DND-41 (cell line): ENCODE measurements at regions not wholly inside any gene's neighbourhood (a gene's known extent, or its start where the extent isn't known, plus 50 kb on each side); places are given as distances from the start of the nearest gene placed in this dataset.

ENCODE experiments used
- ATAC-seq: fragments of 200-7000 bp; cut with Tn5 transposase; 3 replicates; pipeline ENCODE4 v1.9.1; 2021; ENCODE audit warnings: low read depth; ENCODE audit not compliant: insufficient read depth
- DNase-seq: peaks from one replicate; pipeline ENCODE4 v3.0.0-alpha.2; 2020
- H2AFZ ChIP-seq: 2 replicates; pipeline ENCODE4 v1.6.0; 2012; ENCODE audit warnings: low read depth, low read length
- H3K27ac ChIP-seq: 2 replicates; pipeline ENCODE4 v1.5.1; 2012; ENCODE audit warnings: low read length, inconsistent platforms
- H3K27me3 ChIP-seq: fragments of 200-600 bp; sonication (generic); 2 replicates; pipeline ENCODE4 v1.6.0; 2012; ENCODE audit warnings: low read length, mild to moderate bottlenecking, inconsistent platforms; ENCODE audit not compliant: insufficient read depth, poor library complexity
- H3K36me3 ChIP-seq: 2 replicates; pipeline ENCODE4 v1.5.1; 2012; ENCODE audit warnings: low read length, inconsistent platforms; ENCODE audit not compliant: insufficient read depth
- H3K4me1 ChIP-seq: 2 replicates; pipeline ENCODE4 v1.5.1; 2012; ENCODE audit warnings: mild to moderate bottlenecking, low read length; ENCODE audit not compliant: insufficient read depth
- H3K4me2 ChIP-seq: 2 replicates; pipeline ENCODE4 v1.6.0; 2012; ENCODE audit warnings: mild to moderate bottlenecking, moderate library complexity, low read length, inconsistent platforms; ENCODE audit not compliant: insufficient read depth
- H3K4me3 ChIP-seq, 2 experiments: fragments of 200-600 bp in 1 of 2; shearing (Covaris generic) in 1 of 2; 2 replicates each; pipeline ENCODE4 v1.5.1; 2012 to 2016; ENCODE audit warnings: inconsistent platforms in 2 of 2, low read length in 2 of 2, mild to moderate bottlenecking in 2 of 2, low read depth in 1 of 2, moderate library complexity in 1 of 2
- H3K79me2 ChIP-seq: 2 replicates; pipeline ENCODE4 v1.6.0; 2012; ENCODE audit warnings: low read length, inconsistent platforms; ENCODE audit not compliant: insufficient read depth
- H3K9ac ChIP-seq: 2 replicates; pipeline ENCODE4 v1.6.0; 2012; ENCODE audit warnings: low read depth, mild to moderate bottlenecking, inconsistent platforms, low read length, moderate library complexity
- H3K9me3 ChIP-seq: 2 replicates; pipeline ENCODE4 v1.5.1; 2012; ENCODE audit warnings: low read length, moderate library complexity, mild to moderate bottlenecking, inconsistent platforms; ENCODE audit not compliant: insufficient read depth, severe bottlenecking
- H4K20me1 ChIP-seq: 2 replicates; pipeline ENCODE4 v1.6.0; 2012; ENCODE audit warnings: low read length; ENCODE audit not compliant: insufficient read depth
- EZH2 ChIP-seq: IDR thresholded peaks from 3 replicates; pipeline ENCODE4 v1.6.1; 2012; ENCODE audit warnings: borderline replicate concordance, low read depth, mild to moderate bottlenecking, moderate library complexity, low read length, inconsistent platforms; ENCODE audit not compliant: severe bottlenecking
- TF ChIP-seq, protein P1 (sequence below): IDR thresholded peaks from 2 replicates; pipeline ENCODE4 v1.5.1; 2012; ENCODE audit warnings: borderline replicate concordance, low read length, moderate library complexity, mild to moderate bottlenecking; ENCODE audit not compliant: poor library complexity, severe bottlenecking; ENCODE audit errors: extremely low read depth

DNA sequence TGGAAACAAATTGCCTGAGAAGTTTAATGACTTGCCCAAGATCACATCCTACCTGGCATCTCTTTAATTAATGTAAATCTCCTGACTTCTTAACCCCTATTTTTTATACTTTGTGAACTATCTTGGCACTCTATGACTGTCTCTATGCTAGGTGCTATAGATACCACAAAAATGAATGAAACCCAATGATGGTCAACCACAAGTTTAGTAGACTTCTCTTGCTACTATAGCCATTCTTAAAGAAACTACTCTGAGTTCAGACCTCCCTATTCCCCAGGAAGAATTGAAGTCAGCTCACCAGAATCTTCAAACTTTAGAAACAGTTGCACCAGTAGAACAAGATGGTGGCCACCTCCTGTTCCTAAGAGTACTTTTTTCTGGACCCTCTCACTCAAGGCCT, 191.1 kb downstream of the RSL24D1 start:
- no peak overlapping the region for H2AFZ ChIP-seq
- H3K9ac ChIP-seq: no peak overlapping the region
- no peak for TF ChIP-seq EZH2
- TF ChIP-seq, protein P1, sequence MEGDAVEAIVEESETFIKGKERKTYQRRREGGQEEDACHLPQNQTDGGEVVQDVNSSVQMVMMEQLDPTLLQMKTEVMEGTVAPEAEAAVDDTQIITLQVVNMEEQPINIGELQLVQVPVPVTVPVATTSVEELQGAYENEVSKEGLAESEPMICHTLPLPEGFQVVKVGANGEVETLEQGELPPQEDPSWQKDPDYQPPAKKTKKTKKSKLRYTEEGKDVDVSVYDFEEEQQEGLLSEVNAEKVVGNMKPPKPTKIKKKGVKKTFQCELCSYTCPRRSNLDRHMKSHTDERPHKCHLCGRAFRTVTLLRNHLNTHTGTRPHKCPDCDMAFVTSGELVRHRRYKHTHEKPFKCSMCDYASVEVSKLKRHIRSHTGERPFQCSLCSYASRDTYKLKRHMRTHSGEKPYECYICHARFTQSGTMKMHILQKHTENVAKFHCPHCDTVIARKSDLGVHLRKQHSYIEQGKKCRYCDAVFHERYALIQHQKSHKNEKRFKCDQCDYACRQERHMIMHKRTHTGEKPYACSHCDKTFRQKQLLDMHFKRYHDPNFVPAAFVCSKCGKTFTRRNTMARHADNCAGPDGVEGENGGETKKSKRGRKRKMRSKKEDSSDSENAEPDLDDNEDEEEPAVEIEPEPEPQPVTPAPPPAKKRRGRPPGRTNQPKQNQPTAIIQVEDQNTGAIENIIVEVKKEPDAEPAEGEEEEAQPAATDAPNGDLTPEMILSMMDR: no peak
- H3K79me2 ChIP-seq: no peaks in the 10 kb centered on the region
- no peak overlapping the region for H3K4me3 ChIP-seq
- no peaks in the 10 kb centered on the region for H3K4me1 ChIP-seq
- H3K27ac ChIP-seq: no peak overlapping the region
- no peaks in the 10 kb centered on the region for H4K20me1 ChIP-seq
- no peaks in the 10 kb centered on the region for H3K36me3 ChIP-seq
- ATAC-seq (no peak), DNase-seq (no peak)
- H3K9me3 ChIP-seq: no peaks in the 10 kb centered on the region
- no peaks in the 10 kb centered on the region for H3K27me3 ChIP-seq
- no peak overlapping the region for H3K4me2 ChIP-seq

DNA sequence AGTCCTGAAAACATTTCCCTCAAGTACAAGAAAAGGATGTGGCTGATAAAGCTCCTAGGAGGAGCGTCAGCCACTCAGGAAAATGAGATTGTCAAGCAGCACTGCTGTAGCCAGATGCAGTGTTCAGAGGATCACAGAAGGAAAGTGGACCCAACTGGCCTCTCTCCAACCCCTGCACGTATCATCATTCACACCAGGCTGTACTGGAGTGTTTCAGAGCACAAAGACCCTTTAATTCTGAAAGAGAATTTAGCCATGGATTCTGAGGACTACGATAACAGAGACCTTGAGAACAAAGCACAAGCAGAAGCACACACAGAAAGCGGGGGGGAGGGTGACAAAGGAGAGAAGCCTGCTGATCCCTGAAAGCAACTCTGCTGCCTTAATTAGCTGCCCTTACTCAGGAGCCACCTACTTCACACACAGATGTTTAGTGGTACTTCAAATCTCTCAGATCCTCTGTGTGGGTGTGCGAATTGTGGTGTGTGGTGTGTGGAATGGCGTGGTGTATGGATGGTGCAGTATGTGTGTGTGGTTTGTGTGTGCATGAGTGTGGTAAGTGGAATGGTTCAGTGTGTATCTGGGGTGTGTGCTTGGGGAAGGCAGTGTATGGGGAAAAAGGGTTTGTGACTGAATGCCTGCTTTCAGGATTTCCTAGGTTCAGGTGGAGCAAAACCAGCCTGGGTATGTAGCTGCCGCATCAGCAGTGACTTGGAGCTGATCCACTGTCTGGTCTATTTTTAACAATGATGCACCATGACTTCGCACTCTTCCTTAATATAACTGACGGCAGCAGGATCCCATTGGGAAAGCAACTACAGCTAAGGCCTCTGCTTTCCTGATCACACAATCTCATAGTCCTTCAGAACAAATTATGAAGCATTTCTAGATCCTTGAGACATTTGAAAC, 192.5 kb downstream of the RSL24D1 start:
- H3K4me2 ChIP-seq: no peak overlapping the region
- H3K4me1 ChIP-seq: no peaks in the 10 kb centered on the region
- no peaks in the 10 kb centered on the region for H3K27me3 ChIP-seq
- TF ChIP-seq, protein P1: no peak
- TF ChIP-seq EZH2: no peak
- ATAC-seq: no peak
- H3K4me3 ChIP-seq: no peak overlapping the region
- no peaks in the 10 kb centered on the region for H4K20me1 ChIP-seq
- no peaks in the 10 kb centered on the region for H3K36me3 ChIP-seq
- H3K27ac ChIP-seq: no peak overlapping the region
- H3K79me2 ChIP-seq: no peaks in the 10 kb centered on the region
- no peak for DNase-seq
- H3K9ac ChIP-seq: no peak overlapping the region
- H2AFZ ChIP-seq: no peak overlapping the region
- H3K9me3 ChIP-seq: no peaks in the 10 kb centered on the region

DNA sequence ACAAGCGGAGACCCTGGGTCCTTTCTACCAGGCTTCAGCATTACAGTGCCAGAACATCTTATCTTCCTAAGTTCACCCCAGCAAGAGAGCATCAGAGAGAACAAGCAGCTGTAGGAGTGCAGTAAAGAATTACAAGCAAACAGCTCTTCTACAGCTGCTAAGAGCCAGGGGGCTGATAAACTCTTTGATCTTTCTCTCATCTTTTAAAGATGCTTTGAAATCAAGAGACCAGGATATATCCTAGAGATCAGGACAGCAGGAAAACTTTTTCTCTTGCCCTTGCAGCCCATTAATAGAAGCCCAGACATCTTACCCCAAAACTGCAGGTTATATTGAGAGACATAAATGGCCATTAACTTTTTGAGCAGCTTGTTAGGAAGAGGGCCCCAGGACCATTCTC, 198.1 kb downstream of the RSL24D1 start:
- ATAC-seq (no peak), DNase-seq (no peak)
- H2AFZ ChIP-seq: no peak overlapping the region
- no peak overlapping the region for H3K4me2 ChIP-seq
- no peaks in the 10 kb centered on the region for H3K4me1 ChIP-seq
- no peaks in the 10 kb centered on the region for H4K20me1 ChIP-seq
- H3K27ac ChIP-seq: no peak overlapping the region
- H3K9me3 ChIP-seq: no peaks in the 10 kb centered on the region
- no peak overlapping the region for H3K4me3 ChIP-seq
- H3K27me3 ChIP-seq: no peaks in the 10 kb centered on the region
- no peaks in the 10 kb centered on the region for H3K79me2 ChIP-seq
- TF ChIP-seq EZH2: no peak
- TF ChIP-seq, protein P1: no peak
- no peak overlapping the region for H3K9ac ChIP-seq
- no peaks in the 10 kb centered on the region for H3K36me3 ChIP-seq
